DMS153 treated with DMSO at 0.1 percent for 48 hours (cell line): ENCODE measurements at regions not wholly inside any gene's neighbourhood (a gene's known extent, or its start where the extent isn't known, plus 50 kb on each side); places are given as distances from the start of the nearest gene placed in this dataset.
"Not testable (repeated sequence)": the region's sequence is repeated elsewhere in the genome, so short reads cannot be mapped to it uniquely, and the experiment has no call there.

Experiments used
- DNase-seq: peaks from one replicate; lab custom pipeline; 2025; ENCODE audit not compliant: unreplicated experiment; lab: John Stamatoyannopoulos, UW

GRCh38 chr2:216776066-216776850 lies 80.9 kb upstream of the IGFBP5 start:
- peak; percentile 92 for DNase-seq

GRCh38 chr2:216775043-216775453 lies 79.7 kb upstream of the IGFBP5 start:
- no peak for DNase-seq

DNA sequence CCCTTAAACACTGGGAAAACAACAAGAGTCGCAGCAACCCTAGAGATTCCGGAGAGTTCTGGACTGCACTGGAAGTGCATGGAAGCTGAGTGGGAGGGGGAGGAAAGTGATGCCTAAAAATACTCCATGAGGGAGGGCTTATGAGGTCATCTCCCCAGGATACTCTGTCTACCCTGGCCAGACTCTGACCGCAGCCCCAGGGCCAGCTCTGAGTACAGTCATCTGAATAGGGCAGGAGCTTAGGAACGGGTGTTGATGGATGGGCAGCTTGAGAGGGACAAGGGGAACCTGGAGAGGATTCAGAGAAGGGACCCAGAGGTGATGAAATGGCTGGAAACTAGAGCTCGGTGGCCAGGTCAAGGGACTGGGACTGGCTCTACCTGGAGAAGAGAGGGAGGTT lies 79.3 kb upstream of the IGFBP5 start:
- DNase-seq = no peak

DNA sequence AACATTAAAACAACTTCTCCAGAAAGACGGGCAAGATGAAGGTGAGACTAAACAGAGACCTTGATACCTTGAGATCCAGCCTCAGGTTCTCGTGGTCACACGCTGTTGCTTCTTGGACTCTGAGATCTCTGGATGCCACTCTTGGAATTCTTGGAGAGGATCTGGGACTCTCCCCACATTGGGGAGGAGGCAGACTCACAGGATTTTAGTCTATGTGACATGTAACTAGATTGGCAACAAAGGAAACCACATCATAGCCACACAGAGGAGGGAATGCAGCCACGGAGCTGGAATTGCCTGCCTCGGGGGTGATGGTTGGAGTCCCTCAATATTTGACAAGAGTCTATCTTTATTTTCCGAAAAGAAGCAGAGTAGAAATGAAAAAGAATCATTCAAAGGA lies 78.8 kb upstream of the IGFBP5 start:
- no peak for DNase-seq

DNA sequence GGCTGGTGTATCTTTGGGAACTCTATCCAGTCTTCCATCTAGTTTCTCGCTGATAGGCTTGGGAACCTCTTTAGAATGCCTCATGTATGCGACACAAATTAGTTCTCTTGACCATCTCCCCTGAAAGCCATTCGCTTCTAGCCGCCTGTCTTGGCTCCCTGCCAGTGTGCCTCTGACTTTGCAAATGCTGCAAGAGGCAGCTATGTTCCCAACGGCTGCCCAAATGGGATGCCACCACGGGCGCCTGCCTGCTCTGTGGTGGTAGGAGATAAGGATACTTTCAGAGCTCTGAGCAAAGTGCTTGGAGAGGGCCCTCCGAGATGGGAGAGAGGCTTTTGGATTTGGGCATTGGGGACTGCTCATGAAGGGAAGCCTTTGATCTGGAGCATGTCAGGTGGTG lies 77.7 kb upstream of the IGFBP5 start:
- no peak for DNase-seq

DNA sequence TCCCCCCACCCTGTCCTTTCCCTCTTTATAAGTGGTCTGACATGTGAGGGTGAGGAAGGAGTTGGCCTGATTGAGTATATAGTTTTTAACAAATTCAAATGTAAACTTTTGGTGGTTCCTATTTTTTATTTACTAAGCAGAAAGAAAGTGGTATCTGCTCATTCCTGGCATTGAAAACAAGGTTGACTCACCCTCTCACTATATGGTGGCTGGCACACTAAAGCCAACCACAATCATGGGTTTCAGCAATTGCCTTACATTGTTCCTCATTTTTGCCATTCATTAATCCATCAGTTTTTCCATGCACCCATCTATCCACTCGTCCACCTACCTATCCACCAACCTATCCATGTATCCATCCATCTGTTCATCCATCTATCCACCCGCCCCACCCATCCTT lies 75.4 kb upstream of the IGFBP5 start:
- DNase-seq = no peak

DNA sequence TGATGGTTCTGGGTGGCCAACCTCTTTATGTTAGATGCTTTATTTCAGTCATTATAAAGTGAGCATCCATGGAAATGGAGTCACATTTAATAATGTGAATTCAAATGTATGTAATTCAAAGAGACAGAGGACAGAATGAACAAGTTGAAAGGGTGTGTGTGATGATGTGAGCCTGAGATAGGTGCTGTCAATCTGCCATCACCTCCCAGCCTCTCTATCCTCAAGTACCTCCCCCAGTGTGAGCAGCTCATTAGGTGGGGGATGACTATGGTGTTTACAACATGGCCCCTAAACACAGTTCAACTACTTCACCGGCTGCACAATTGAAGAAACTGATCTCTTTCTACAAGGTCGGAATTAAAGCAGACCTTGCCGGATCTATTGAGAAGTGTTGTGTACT lies 74.7 kb upstream of the IGFBP5 start:
- no peak for DNase-seq

- DNase-seq = no peak
These were observed 74.3 kb upstream of the IGFBP5 start for GRCh38 chr2:216769626-216770025.

DNA sequence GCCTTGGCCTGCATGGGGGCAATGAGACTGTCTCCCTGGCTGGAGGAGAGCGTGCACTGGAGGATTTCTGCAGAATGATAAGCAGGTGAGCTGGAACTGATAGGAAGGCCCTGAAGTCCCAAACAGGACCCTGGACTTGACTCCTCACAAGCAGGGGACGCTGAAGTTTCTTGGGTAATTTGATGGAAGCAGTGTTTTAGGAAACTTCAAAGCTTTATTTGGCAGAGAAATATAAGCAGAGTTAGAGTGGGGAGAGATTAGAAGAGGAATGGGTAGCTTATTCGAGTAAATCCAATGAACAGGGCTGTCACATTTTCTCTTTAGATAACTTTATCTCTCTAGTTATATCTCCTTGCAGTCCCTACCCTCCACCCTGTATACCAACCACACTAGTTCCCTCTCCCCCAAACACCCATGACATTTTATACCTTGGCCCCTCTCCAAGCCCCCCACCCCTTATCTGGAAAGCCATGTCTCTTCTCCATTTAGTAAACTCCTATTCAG lies 73.6 kb upstream of the IGFBP5 start:
- DNase-seq = no peak

GRCh38 chr2:216765761-216766262 lies 70.5 kb upstream of the IGFBP5 start:
- peak; percentile 92 for DNase-seq

GRCh38 chr2:216763396-216763795 lies 68.0 kb upstream of the IGFBP5 start:
- no peak for DNase-seq

GRCh38 chr2:216761809-216762208 lies 66.5 kb upstream of the IGFBP5 start:
- no peak for DNase-seq

DNA sequence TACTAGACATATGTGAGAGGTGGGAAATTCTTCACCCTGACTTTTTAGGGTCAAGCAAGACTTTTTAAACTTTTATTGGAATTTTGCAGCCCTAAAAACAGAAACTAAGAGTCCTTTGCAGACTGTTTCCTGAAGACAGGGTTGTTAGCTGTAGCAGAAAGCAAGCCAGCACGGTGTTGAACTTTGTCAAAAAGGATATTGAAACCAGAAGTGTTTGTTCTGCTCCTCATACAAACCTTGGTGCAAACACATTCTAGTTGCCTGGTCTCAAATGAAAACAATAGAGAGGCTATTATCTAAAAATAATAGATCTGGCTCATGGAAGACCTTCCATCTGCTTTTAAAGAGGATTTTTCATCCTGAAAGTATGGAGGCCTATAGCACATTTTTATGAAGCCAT lies 65.8 kb upstream of the IGFBP5 start:
- DNase-seq = peak; percentile 42

DNA sequence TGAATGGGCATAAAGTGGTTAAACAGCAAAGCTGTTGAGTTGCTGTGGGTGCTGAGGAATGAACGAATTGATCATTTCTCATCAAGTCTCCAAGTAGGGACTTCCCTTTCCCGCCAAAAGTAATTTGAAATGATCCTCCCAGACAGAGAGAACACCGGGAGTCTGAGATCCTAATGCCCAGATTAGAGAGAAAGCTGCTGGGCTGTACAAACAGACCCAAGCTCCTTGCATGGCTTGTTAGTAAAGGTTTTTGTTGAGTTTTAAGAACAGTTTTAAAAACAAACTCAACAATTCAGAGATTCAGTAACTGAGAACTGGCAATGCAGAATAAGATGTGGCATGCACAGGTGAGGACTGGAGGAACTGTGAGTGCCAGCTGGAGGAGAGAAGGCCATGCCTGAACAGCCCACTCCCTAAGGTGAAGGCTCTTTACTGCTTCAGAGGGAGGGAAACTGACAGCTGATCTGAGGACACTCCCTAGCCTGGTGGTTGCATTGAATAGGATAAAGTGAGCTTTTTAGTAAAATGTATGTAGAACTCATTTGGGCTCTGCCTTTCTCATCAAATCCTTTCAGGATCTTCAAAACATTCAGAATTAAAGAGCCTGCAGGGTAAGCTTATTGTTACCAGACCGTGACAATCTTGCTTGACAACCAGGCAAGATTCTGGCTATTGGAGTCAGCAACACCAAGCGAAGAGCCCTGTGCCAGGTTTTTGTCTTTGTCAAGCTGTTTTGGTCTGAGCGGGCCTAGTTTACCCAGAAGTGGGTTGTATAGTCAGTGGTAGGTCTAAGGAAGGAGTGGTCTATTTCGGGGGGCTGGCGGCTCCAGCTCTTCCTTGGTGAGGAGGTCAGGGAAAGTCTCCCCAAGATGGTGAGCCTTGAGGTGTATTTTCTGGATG lies 63.2 kb upstream of the IGFBP5 start:
- no peak for DNase-seq

DNA sequence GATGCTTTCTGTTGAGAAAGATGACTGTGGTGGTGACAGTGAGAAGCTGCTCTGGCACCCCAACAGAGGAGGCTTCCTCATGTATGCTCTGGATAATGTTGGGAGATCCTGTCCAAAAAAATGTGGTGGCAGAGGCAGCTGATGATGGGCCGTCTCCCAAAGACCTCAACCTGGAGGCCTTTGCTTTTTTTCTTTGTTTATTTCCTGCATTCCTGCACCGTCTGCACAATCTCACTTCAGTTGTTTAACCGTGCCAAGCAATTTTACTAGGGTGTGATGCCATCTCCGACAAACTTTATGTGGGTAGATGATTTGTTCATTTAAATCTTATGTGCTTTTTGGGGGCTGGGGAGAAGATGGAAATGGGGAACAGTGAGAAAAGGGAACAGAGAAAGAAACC lies 62.2 kb upstream of the IGFBP5 start:
- DNase-seq = no peak

GRCh38 chr2:216756435-216756834 lies 61.1 kb upstream of the IGFBP5 start:
- DNase-seq = no peak

GRCh38 chr2:216754812-216755211 lies 59.5 kb upstream of the IGFBP5 start:
- DNase-seq = no peak

GRCh38 chr2:216754336-216754735 lies 59.0 kb upstream of the IGFBP5 start:
- DNase-seq = no peak

DNA sequence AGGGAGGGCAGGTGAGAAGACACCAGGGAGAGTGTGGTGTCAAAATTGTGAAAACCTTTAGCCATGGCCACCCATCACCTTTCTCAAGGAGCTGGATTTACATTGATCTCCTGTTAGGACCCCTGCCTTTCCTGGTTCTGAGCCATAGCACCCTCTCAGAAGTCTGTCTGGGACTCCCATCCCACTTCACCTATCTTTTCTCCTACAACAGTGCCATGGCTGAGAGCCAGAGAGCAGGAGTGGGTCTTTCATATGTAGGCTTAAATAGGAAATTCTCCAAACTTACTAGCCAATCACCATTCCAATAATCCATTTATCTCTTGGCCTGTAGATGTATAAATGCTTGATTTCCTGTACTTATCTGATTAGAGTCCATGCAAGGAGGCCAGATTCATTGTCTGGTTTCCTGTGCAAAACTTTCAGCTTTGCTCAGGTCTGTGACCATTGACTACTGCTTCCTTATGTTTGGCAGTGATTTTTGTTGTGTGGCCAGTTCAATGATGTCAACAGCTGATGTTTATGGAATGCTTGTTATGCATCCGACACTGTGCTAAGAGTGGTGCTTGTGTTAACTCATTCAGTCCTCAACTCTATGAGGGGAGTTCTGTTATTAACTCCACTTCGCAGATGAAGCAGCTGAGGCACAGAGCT lies 57.6 kb upstream of the IGFBP5 start:
- no peak for DNase-seq

GRCh38 chr2:216750750-216751149 lies 55.4 kb upstream of the IGFBP5 start:
- not testable (repeated sequence) for DNase-seq

- not testable (repeated sequence) for DNase-seq
These were observed 50.9 kb upstream of the IGFBP5 start for GRCh38 chr2:216746268-216746667.
